ENCODE measurements at regions not wholly inside any gene's neighbourhood (a gene's known extent, or its start where the extent isn't known, plus 50 kb on each side); places are given as distances from the start of the nearest gene placed in this dataset.

DNA sequence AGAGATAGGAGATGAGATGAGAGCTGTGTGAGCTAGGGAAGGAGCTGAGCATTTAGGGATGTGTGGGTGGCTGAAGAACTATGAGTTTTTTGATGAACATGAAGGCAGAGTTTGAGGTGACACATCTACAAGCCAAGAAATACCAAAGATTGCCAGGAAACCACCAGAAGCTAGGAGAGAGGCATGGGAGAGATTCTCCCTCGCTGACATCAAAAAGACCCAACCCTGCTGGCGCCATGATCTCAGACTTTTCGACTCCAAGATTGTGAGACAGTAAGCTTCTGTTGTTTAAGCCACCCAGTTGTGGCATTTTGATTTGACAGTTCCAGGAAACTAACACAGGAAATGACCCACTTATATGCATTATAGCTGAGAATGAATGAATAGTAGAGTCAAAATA lies 790.9 kb downstream of the TFAP2A start:
- no peak overlapping the region for H3K18ac ChIP-seq (ENCODE audit: insufficient read length, low read depth, low read length)
- H3K14ac ChIP-seq (ENCODE audit: insufficient read depth, low read length), result no peak overlapping the region
- H3K56ac ChIP-seq (ENCODE audit: insufficient read length, low read depth, low read length), result no peak overlapping the region
- no peak overlapping the region for H2BK12ac ChIP-seq (ENCODE audit: insufficient read length, low read depth, low read length)
- TF ChIP-seq CTCF (conservative IDR thresholded peaks at IDR 0.05), result no peak
- H3K4me1 ChIP-seq (ENCODE audit: insufficient read depth, low read length), result no peaks in the 10 kb centered on the region
- no peak overlapping the region for H3K27ac ChIP-seq (ENCODE audit: insufficient read length, low read depth, low read length)
- H4K5ac ChIP-seq (ENCODE audit: insufficient read length, low read depth, low read length), result no peak overlapping the region
- H4K8ac ChIP-seq (replicated peaks; ENCODE audit: insufficient read length, low read depth, low read length), result no peak overlapping the region
- H4K91ac ChIP-seq (ENCODE audit: insufficient read length, low read depth, low read length), result no peak overlapping the region
- no peak overlapping the region for H2BK5ac ChIP-seq (ENCODE audit: insufficient read length, low read length)
- H3K9ac ChIP-seq (ENCODE audit: extremely low read depth, insufficient read length, low read length), result no peak overlapping the region
- Mint-ChIP-seq H3K27ac (no peak overlapping the region), H3K4me3 (no peak overlapping the region), H3K4me1 (peaks cover 0 to 3% of the 10 kb centered on the region in 2 experiments; a peak in 2 of 4 replicates), H3K36me3 (ENCODE audit: insufficient read depth in 1 of 3, low read depth in 3 of 3) (peaks cover 0 to 3% (median 2%) of the 10 kb centered on the region in 3 experiments; a peak in 2 of 7 replicates), H3K27me3 (ENCODE audit: low read depth) (no peaks in the 10 kb centered on the region), H3K9me3 (peaks cover 4 to 5% of the 10 kb centered on the region in 2 experiments; a peak in 3 of 5 replicates)
- H3K27me3 ChIP-seq (ENCODE audit: insufficient read depth, low read length), result no peaks in the 10 kb centered on the region
- no peak overlapping the region for H3K4me2 ChIP-seq (ENCODE audit: insufficient read depth, insufficient read length, low read length)
- H3K79me2 ChIP-seq (ENCODE audit: insufficient read depth, low read length), result no peaks in the 10 kb centered on the region
- H2AFZ ChIP-seq (ENCODE audit: low read length), result no peak overlapping the region
- H3T11ph ChIP-seq (ENCODE audit: low read length), result no peak overlapping the region
- H4K20me1 ChIP-seq (ENCODE audit: control insufficient read depth, insufficient read depth, insufficient read length), result no peaks in the 10 kb centered on the region
- H3K4ac ChIP-seq (ENCODE audit: low read depth, low read length), result no peak overlapping the region
- no peak for DNase-seq
- H3K79me1 ChIP-seq (ENCODE audit: insufficient read depth, low read depth, low read length, poor library complexity, severe bottlenecking), result no peaks in the 10 kb centered on the region
- H2BK120ac ChIP-seq (ENCODE audit: low read depth, low read length, poor library complexity, severe bottlenecking), result no peak overlapping the region
- H3K23ac ChIP-seq (ENCODE audit: insufficient read length, low read depth, low read length), result no peak overlapping the region
- H2BK20ac ChIP-seq (ENCODE audit: low read depth, low read length, poor library complexity, severe bottlenecking), result no peak overlapping the region
- H3K23me2 ChIP-seq (ENCODE audit: insufficient read length, low read depth, low read length, poor library complexity, severe bottlenecking), result no peaks in the 10 kb centered on the region
- no CpG with 5 or more reads among the region's 3 CpGs for WGBS (ENCODE audit: extremely low coverage, insufficient read length, low lambda C conversion rate)
- no peak overlapping the region for H2AK5ac ChIP-seq (ENCODE audit: insufficient read length, low read length)
- H3K9me3 ChIP-seq (ENCODE audit: control insufficient read depth, low read depth, low read length), result no peaks in the 10 kb centered on the region
- H2BK15ac ChIP-seq (ENCODE audit: low read depth, low read length), result no peak overlapping the region

Data from H9 (cell line).